Adipocyte (in vitro differentiated cells): ENCODE measurements at regions not wholly inside any gene's neighbourhood (a gene's known extent, or its start where the extent isn't known, plus 50 kb on each side); places are given as distances from the start of the nearest gene placed in this dataset.
"Not testable (repeated sequence)": the region's sequence is repeated elsewhere in the genome, so short reads cannot be mapped to it uniquely, and the experiment has no call there.

Source experiments
- DNase-seq: peaks from one replicate; pipeline ENCODE4 v3.0.0-alpha.2; 2015; ENCODE audit warnings: low read depth
- H3K27me3 ChIP-seq: replicated peaks from 2 replicates; pipeline ENCODE4 v1.7.0; 2013; ENCODE audit warnings: mild to moderate bottlenecking, low read length, moderate library complexity; ENCODE audit not compliant: control insufficient read depth, insufficient read depth
- H3K36me3 ChIP-seq: 2 replicates; pipeline ENCODE4 v1.7.0; 2013; ENCODE audit warnings: low read length, mild to moderate bottlenecking, moderate library complexity; ENCODE audit not compliant: control insufficient read depth, insufficient read depth, severe bottlenecking
- H3K4me1 ChIP-seq: 2 replicates; pipeline ENCODE4 v1.7.0; 2013; ENCODE audit warnings: mild to moderate bottlenecking, low read length, moderate library complexity; ENCODE audit not compliant: control insufficient read depth, insufficient read depth
- H3K4me3 ChIP-seq: 2 replicates; pipeline ENCODE4 v1.7.0; 2013; ENCODE audit warnings: mild to moderate bottlenecking, low read length, moderate library complexity
- H3K9ac ChIP-seq: 2 replicates; pipeline ENCODE4 v1.7.0; 2013; ENCODE audit warnings: mild to moderate bottlenecking, low read length, moderate library complexity
- H3K9me3 ChIP-seq: 2 replicates; pipeline ENCODE4 v1.7.0; 2013; ENCODE audit warnings: mild to moderate bottlenecking, low read length, moderate library complexity; ENCODE audit not compliant: control insufficient read depth

GRCh38 chr20:59484228-59484627, 120.1 kb upstream of the PHACTR3 start:
- Histone ChIP-seq H3K9me3 (no peaks in the 10 kb centered on the region), H3K4me1 (no peaks in the 10 kb centered on the region), H3K36me3 (no peaks in the 10 kb centered on the region), H3K4me3 (no peak overlapping the region), H3K27me3 (peaks cover 14% of the 10 kb centered on the region), H3K9ac (no peak overlapping the region)
- no peak for DNase-seq

GRCh38 chr20:59485576-59486454, 118.5 kb upstream of the PHACTR3 start:
- no peak overlapping the region for H3K4me3 ChIP-seq
- peaks cover 14% of the 10 kb centered on the region for H3K27me3 ChIP-seq
- H3K9me3 ChIP-seq = no peaks in the 10 kb centered on the region
- no peaks in the 10 kb centered on the region for H3K4me1 ChIP-seq
- H3K36me3 ChIP-seq = no peaks in the 10 kb centered on the region
- H3K9ac ChIP-seq = no peak overlapping the region
- DNase-seq = no peak

- not testable (repeated sequence) for H3K4me3 ChIP-seq, H3K36me3 ChIP-seq, DNase-seq, H3K9me3 ChIP-seq, H3K9ac ChIP-seq, H3K4me1 ChIP-seq
- H3K27me3 ChIP-seq = peaks cover 24% of the 10 kb centered on the region
Observed at GRCh38 chr20:59488459-59488858, 115.9 kb upstream of the PHACTR3 start.

- H3K27me3 ChIP-seq = peaks cover 39% of the 10 kb centered on the region
- H3K9ac ChIP-seq, H3K36me3 ChIP-seq, H3K4me1 ChIP-seq, H3K4me3 ChIP-seq, DNase-seq, H3K9me3 ChIP-seq: not testable (repeated sequence)
Observed at GRCh38 chr20:59490196-59491004, 113.9 kb upstream of the PHACTR3 start.

- DNase-seq = no peak
- H3K27me3 ChIP-seq = peaks cover 51% of the 10 kb centered on the region
- no peaks in the 10 kb centered on the region for H3K36me3 ChIP-seq
- H3K4me3 ChIP-seq = no peak overlapping the region
- no peaks in the 10 kb centered on the region for H3K4me1 ChIP-seq
- no peaks in the 10 kb centered on the region for H3K9me3 ChIP-seq
- no peak overlapping the region for H3K9ac ChIP-seq
Observed at GRCh38 chr20:59491884-59492283, 112.5 kb upstream of the PHACTR3 start.

- no peak overlapping the region for H3K4me3 ChIP-seq
- peaks cover 6% of the 10 kb centered on the region for H3K9me3 ChIP-seq
- no peaks in the 10 kb centered on the region for H3K36me3 ChIP-seq
- DNase-seq = no peak
- H3K27me3 ChIP-seq = peaks cover 55% of the 10 kb centered on the region
- H3K4me1 ChIP-seq = no peaks in the 10 kb centered on the region
- H3K9ac ChIP-seq = no peak overlapping the region
Observed at GRCh38 chr20:59493926-59494325, 110.4 kb upstream of the PHACTR3 start.

- no peak overlapping the region for H3K9ac ChIP-seq
- no peaks in the 10 kb centered on the region for H3K36me3 ChIP-seq
- no peak overlapping the region for H3K4me3 ChIP-seq
- no peaks in the 10 kb centered on the region for H3K4me1 ChIP-seq
- peaks cover 18% of the 10 kb centered on the region for H3K9me3 ChIP-seq
- peaks cover 55% of the 10 kb centered on the region for H3K27me3 ChIP-seq
- DNase-seq = no peak
Observed at GRCh38 chr20:59495166-59495565, 109.2 kb upstream of the PHACTR3 start.

GRCh38 chr20:59495894-59496510, 108.3 kb upstream of the PHACTR3 start:
- Histone ChIP-seq H3K4me1 (no peaks in the 10 kb centered on the region), H3K9ac (no peak overlapping the region), H3K4me3 (no peak overlapping the region), H3K9me3 (peaks cover 26% of the 10 kb centered on the region), H3K27me3 (peaks cover 55% of the 10 kb centered on the region), H3K36me3 (no peaks in the 10 kb centered on the region)
- peak; percentile 87 for DNase-seq

- DNase-seq = no peak
- no peaks in the 10 kb centered on the region for H3K4me1 ChIP-seq
- peaks cover 27% of the 10 kb centered on the region for H3K9me3 ChIP-seq
- no peak overlapping the region for H3K9ac ChIP-seq
- peaks cover 40% of the 10 kb centered on the region for H3K27me3 ChIP-seq
- no peaks in the 10 kb centered on the region for H3K36me3 ChIP-seq
- H3K4me3 ChIP-seq = no peak overlapping the region
Observed at GRCh38 chr20:59498291-59498690, 106.0 kb upstream of the PHACTR3 start.

- H3K9me3 ChIP-seq = peaks cover 32% of the 10 kb centered on the region
- no peaks in the 10 kb centered on the region for H3K36me3 ChIP-seq
- no peak overlapping the region for H3K4me3 ChIP-seq
- DNase-seq = no peak
- no peaks in the 10 kb centered on the region for H3K4me1 ChIP-seq
- H3K27me3 ChIP-seq = peaks cover 31% of the 10 kb centered on the region
- no peak overlapping the region for H3K9ac ChIP-seq
Observed at GRCh38 chr20:59499863-59500262, 104.5 kb upstream of the PHACTR3 start.

- Histone ChIP-seq H3K4me1 (no peaks in the 10 kb centered on the region), H3K36me3 (no peaks in the 10 kb centered on the region), H3K27me3 (peaks cover 11% of the 10 kb centered on the region), H3K9me3 (peaks cover 2% of the 10 kb centered on the region), H3K4me3 (no peak overlapping the region), H3K9ac (no peak overlapping the region)
- no peak for DNase-seq
Observed at GRCh38 chr20:59508729-59509128, 95.6 kb upstream of the PHACTR3 start.
